HEK293T (cell line): ENCODE measurements at regions not wholly inside any gene's neighbourhood (a gene's known extent, or its start where the extent isn't known, plus 50 kb on each side); places are given as distances from the start of the nearest gene placed in this dataset.
A peak's percentile ranks its signal among the peaks of the same experiment; 100 is the strongest.
"Not testable (repeated sequence)": the region's sequence is repeated elsewhere in the genome, so short reads cannot be mapped to it uniquely, and the experiment has no call there.

ENCODE experiments used
- CTCF ChIA-PET: fragments of 350-600 bp; formaldehyde crosslinking; extraction: SDS; loops from one replicate; lab custom pipeline; 2021; ENCODE audit warnings: antibody characterized with exemption, inconsistent platforms; lab: Yijun Ruan, JAX
- POLR2A ChIA-PET: fragments of 350-600 bp; formaldehyde crosslinking; extraction: SDS; loops from one replicate; lab custom pipeline; 2020; ENCODE audit warnings: antibody characterized with exemption, inconsistent platforms; lab: Yijun Ruan, JAX
- DNase-seq: peaks from one replicate; pipeline ENCODE4 v3.0.0; 2012; ENCODE audit warnings: mixed read lengths; ENCODE audit errors: extremely low spot score
- ARNT ChIP-seq: fragments of 450-650 bp; IDR thresholded peaks from 2 replicates; pipeline ENCODE4 v1.6.1; 2017; ENCODE audit warnings: mild to moderate bottlenecking
- BHLHE40 ChIP-seq: fragments of 450-650 bp; IDR thresholded peaks from 2 replicates; pipeline ENCODE4 v1.6.1; 2016; ENCODE audit warnings: mild to moderate bottlenecking, moderate library complexity, borderline replicate concordance
- CTBP1 ChIP-seq: fragments of 450-650 bp; IDR thresholded peaks from 2 replicates; pipeline ENCODE4 v1.6.1; 2016; ENCODE audit warnings: borderline replicate concordance
- ELF4 ChIP-seq: fragments of 450-650 bp; IDR thresholded peaks from 2 replicates; pipeline ENCODE4 v1.6.1; 2017; ENCODE audit warnings: antibody characterized with exemption
- FOXA1 ChIP-seq: fragments of 450-650 bp; IDR thresholded peaks from 2 replicates; pipeline ENCODE4 v1.6.1; 2016; ENCODE audit warnings: mild to moderate bottlenecking
- FOXK2 ChIP-seq: fragments of 450-650 bp; IDR thresholded peaks from 2 replicates; pipeline ENCODE4 v1.6.1; 2016; ENCODE audit warnings: mild to moderate bottlenecking
- FOXM1 ChIP-seq: fragments of 450-650 bp; IDR thresholded peaks from 2 replicates; pipeline ENCODE4 v1.6.1; 2017; ENCODE audit warnings: mild to moderate bottlenecking, borderline replicate concordance
- HDGF ChIP-seq: fragments of 450-650 bp; IDR thresholded peaks from 2 replicates; pipeline ENCODE4 v1.6.1; 2017; ENCODE audit warnings: antibody characterized with exemption, borderline replicate concordance
- L3MBTL2 ChIP-seq: fragments of 450-650 bp; conservative IDR thresholded peaks from 2 replicates; pipeline ENCODE4 v1.6.1; 2016; ENCODE audit warnings: mild to moderate bottlenecking
- LEF1 ChIP-seq: fragments of 450-650 bp; IDR thresholded peaks from 2 replicates; pipeline ENCODE4 v1.6.1; 2017; ENCODE audit warnings: mild to moderate bottlenecking, borderline replicate concordance
- NFRKB ChIP-seq: fragments of 450-650 bp; IDR thresholded peaks from 2 replicates; pipeline ENCODE4 v1.6.1; 2016; ENCODE audit warnings: mild to moderate bottlenecking, moderate library complexity
- PKNOX1 ChIP-seq: fragments of 450-650 bp; IDR thresholded peaks from 2 replicates; pipeline ENCODE4 v1.6.1; 2016
- SP1 ChIP-seq: fragments of 450-650 bp; IDR thresholded peaks from 2 replicates; pipeline ENCODE4 v1.6.1; 2017
- SUZ12 ChIP-seq: fragments of 450-650 bp; IDR thresholded peaks from 2 replicates; pipeline ENCODE4 v1.6.1; 2016; ENCODE audit warnings: mild to moderate bottlenecking
- TARDBP ChIP-seq: fragments of 450-650 bp; IDR thresholded peaks from 2 replicates; pipeline ENCODE4 v1.6.1; 2016
- ZNF384 ChIP-seq: fragments of 450-650 bp; IDR thresholded peaks from 2 replicates; pipeline ENCODE4 v1.6.1; 2016

GRCh38 chr13:32845952-32846950, 170.0 kb upstream of the KL start:
- CTCF ChIA-PET, result no interaction called here
- DNase-seq, result no peak
- TF ChIP-seq NFRKB, result no peak
- no peak for TF ChIP-seq FOXK2
- TF ChIP-seq ELF4, result no peak
- no peak for TF ChIP-seq L3MBTL2
- no peak for TF ChIP-seq LEF1
- TF ChIP-seq ZNF384, result no peak
- no peak for TF ChIP-seq FOXA1
- no peak for TF ChIP-seq TARDBP
- TF ChIP-seq SUZ12, result no peak
- no peak for TF ChIP-seq ARNT
- TF ChIP-seq HDGF, result no peak
- TF ChIP-seq FOXM1, result no peak
- TF ChIP-seq PKNOX1, result no peak
- TF ChIP-seq SP1, result no peak
- no peak for TF ChIP-seq BHLHE40
- no peak for TF ChIP-seq CTBP1

GRCh38 chr13:32847976-32848375, 168.2 kb upstream of the KL start:
- CTCF ChIA-PET, POLR2A ChIA-PET, DNase-seq: not testable (repeated sequence)

More at GRCh38 chr13:32845952-32846950, 170.0 kb upstream of the KL start:
- POLR2A ChIA-PET, result no interaction called here

- no peak for TF ChIP-seq L3MBTL2
- TF ChIP-seq LEF1, result no peak
- no peak for TF ChIP-seq SP1
- TF ChIP-seq TARDBP, result no peak
- ChIA-PET POLR2A (no interaction called here), CTCF (interaction anchor here (0.7 kb wide), 1 partner anchor 670 kb away, joined by 3 read pairs; no protein-coding TSS in a partner anchor)
- DNase-seq, result no peak
Observed at GRCh38 chr13:32849369-32849768, 166.9 kb upstream of the KL start.

- ChIA-PET CTCF (no interaction called here), POLR2A (no interaction called here)
- DNase-seq, result no peak
- TF ChIP-seq ZNF384 (no peak), BHLHE40 (no peak), FOXM1 (no peak), CTBP1 (no peak), HDGF (no peak)
Observed at GRCh38 chr13:32850316-32851052, 165.7 kb upstream of the KL start.

- POLR2A ChIA-PET, result interaction anchor here (1.6 kb wide), 1 partner anchor 692 kb away, joined by 4 read pairs; no protein-coding TSS in a partner anchor
- CTCF ChIA-PET, result no interaction called here
Observed at GRCh38 chr13:32851083-32852069, 164.8 kb upstream of the KL start.

GRCh38 chr13:32852526-32852925, 163.7 kb upstream of the KL start:
- no peak for TF ChIP-seq ELF4
- TF ChIP-seq L3MBTL2, result no peak
- no peak for TF ChIP-seq SP1
- no peak for TF ChIP-seq ARNT
- ChIA-PET POLR2A (interaction anchor here (1.6 kb wide), 1 partner anchor 690 kb away, joined by 4 read pairs; no protein-coding TSS in a partner anchor), CTCF (no interaction called here)
- no peak for DNase-seq

More at GRCh38 chr13:32851083-32852069, 164.8 kb upstream of the KL start:
- TF ChIP-seq ZNF384 (no peak), PKNOX1 (peak; percentile 84)
- peak; percentile 26 for DNase-seq

- ChIA-PET POLR2A (no interaction called here), CTCF (no interaction called here)
- TF ChIP-seq L3MBTL2, result no peak
- TF ChIP-seq CTBP1, result no peak
- no peak for TF ChIP-seq SP1
- no peak for TF ChIP-seq TARDBP
- no peak for TF ChIP-seq SUZ12
- TF ChIP-seq FOXM1, result no peak
- TF ChIP-seq LEF1, result no peak
- TF ChIP-seq NFRKB, result no peak
- DNase-seq, result no peak
Observed at GRCh38 chr13:32857077-32857476, 159.1 kb upstream of the KL start.
